ENCODE measurements at regions not wholly inside any gene's neighbourhood (a gene's known extent, or its start where the extent isn't known, plus 50 kb on each side); places are given as distances from the start of the nearest gene placed in this dataset.

DNA sequence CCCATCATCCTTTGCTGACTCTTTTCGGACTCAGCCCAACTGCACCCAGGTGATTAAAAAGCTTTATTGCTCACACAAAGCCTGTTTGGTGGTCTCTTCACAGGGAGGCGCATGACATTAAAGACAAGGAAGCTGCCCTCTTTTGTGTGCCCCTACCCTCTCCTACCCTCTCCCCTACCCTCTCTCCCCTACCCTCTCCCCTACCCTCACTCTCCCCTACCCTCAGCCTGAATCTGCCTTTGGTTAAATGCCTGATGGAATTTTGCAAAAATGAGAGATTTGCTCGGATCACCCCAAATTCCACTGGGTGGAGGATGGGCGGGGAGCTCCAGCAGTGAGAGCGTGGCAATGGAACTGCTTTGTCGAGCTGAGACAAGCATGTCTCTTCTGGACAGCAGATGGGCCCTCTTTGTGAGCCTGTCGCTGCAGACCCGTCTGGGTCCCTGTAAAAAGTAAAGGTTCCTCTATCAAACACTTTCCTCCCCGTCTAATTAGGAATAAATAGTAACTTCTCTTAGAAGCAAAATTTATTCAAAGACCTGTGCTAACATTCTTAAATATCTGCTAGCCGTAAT lies 76.4 kb upstream of the MLN start:
- TF ChIP-seq, protein P1, sequence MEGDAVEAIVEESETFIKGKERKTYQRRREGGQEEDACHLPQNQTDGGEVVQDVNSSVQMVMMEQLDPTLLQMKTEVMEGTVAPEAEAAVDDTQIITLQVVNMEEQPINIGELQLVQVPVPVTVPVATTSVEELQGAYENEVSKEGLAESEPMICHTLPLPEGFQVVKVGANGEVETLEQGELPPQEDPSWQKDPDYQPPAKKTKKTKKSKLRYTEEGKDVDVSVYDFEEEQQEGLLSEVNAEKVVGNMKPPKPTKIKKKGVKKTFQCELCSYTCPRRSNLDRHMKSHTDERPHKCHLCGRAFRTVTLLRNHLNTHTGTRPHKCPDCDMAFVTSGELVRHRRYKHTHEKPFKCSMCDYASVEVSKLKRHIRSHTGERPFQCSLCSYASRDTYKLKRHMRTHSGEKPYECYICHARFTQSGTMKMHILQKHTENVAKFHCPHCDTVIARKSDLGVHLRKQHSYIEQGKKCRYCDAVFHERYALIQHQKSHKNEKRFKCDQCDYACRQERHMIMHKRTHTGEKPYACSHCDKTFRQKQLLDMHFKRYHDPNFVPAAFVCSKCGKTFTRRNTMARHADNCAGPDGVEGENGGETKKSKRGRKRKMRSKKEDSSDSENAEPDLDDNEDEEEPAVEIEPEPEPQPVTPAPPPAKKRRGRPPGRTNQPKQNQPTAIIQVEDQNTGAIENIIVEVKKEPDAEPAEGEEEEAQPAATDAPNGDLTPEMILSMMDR (IDR thresholded peaks at IDR 0.05; ENCODE audit: insufficient read depth, low read length, severe bottlenecking), result no peak
- DNase-seq (ENCODE audit: low read depth) (no peak), FAIRE-seq (no peak)
- H3K27me3 ChIP-seq (ENCODE audit: control insufficient read depth, insufficient read depth, low read length), result no peaks in the 10 kb centered on the region
- H3K36me3 ChIP-seq (ENCODE audit: control insufficient read depth, insufficient read depth, low read length), result no peaks in the 10 kb centered on the region
- no peak overlapping the region for H3K4me3 ChIP-seq (ENCODE audit: low read depth, low read length)

DNA sequence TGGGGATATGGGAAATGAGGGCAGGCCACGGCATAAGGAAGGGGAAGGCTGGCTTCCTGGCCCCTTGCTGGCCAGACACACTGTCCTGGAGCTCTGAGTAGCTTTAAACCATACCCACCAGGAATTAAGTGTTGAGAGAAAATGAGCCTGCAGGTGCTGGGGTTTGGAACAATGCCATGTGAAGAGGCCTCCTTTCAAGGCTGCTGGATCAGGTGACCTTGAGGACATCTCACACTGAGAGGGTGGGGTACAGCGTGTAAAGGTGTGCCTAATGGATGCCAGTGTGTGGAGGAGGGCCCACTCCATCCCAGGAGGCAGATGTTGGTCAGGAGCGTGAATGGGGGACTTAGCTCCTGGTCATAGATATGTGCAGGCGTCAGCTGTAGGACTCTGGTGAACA lies 74.8 kb upstream of the MLN start:
- no peaks in the 10 kb centered on the region for H3K36me3 ChIP-seq (ENCODE audit: control insufficient read depth, insufficient read depth, low read length)
- DNase-seq (ENCODE audit: low read depth) (no peak), FAIRE-seq (no peak)
- peaks cover 2% of the 10 kb centered on the region for H3K27me3 ChIP-seq (ENCODE audit: control insufficient read depth, insufficient read depth, low read length)
- TF ChIP-seq, protein P1 (IDR thresholded peaks at IDR 0.05; ENCODE audit: insufficient read depth, low read length, severe bottlenecking), result no peak
- no peak overlapping the region for H3K4me3 ChIP-seq (ENCODE audit: low read depth, low read length)

DNA sequence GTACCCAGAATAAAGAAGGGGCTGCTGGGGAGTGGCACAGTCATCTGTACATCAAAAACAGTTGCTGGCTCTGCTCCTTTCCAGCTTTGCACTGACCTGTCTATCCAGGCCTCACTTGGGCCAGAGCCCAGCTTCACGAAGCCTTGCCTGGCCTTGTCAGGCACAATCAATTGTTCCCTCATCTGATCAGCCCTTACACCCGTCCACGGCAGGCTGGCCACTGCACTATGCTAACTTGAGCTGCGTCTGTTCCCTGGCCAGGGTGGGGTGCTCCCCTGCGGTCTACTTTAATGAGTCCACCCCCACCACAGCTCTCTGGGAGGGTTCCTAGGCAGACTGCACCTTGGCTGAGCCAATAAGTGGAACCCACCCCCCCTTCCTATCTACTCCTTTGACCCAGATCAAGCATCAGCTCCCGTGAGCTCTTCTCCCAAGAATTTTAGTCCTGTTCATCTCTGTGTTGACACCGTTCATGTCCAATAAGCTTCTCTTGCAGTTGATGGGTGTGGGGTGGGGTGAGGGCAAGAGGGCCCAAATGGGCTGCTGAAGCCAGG lies 74.3 kb upstream of the MLN start:
- Histone ChIP-seq H3K36me3 (ENCODE audit: control insufficient read depth, insufficient read depth, low read length) (no peaks in the 10 kb centered on the region), H3K4me3 (ENCODE audit: low read depth, low read length) (no peak overlapping the region), H3K27me3 (ENCODE audit: control insufficient read depth, insufficient read depth, low read length) (peaks cover 2% of the 10 kb centered on the region)
- no peak for DNase-seq (ENCODE audit: low read depth)
- TF ChIP-seq, protein P1 (IDR thresholded peaks at IDR 0.05; ENCODE audit: insufficient read depth, low read length, severe bottlenecking), result no peak
- FAIRE-seq, result peak; percentile 23

DNA sequence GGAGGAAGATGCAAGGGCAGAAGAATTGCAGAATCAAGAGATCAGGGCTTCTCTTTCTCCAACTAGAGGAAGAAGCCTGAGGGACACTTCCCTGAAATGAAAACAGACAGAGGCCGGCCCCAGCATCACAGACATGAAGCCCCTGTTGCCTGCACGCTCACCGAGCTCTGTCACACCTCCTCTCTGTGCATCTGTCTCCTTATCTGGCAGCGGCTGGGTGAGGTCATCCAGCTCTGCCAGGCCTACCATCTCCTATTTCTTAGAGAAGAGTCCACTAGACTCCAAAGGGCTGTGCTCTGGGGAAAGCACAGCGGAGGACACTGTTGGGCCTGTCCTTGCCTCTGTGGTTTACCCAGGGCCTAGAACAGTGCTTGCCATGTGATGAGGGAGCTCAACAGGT lies 71.9 kb upstream of the MLN start:
- Histone ChIP-seq H3K4me3 (ENCODE audit: low read depth, low read length) (no peak overlapping the region), H3K27me3 (ENCODE audit: control insufficient read depth, insufficient read depth, low read length) (peaks cover 2% of the 10 kb centered on the region), H3K36me3 (ENCODE audit: control insufficient read depth, insufficient read depth, low read length) (no peaks in the 10 kb centered on the region)
- TF ChIP-seq, protein P1 (IDR thresholded peaks at IDR 0.05; ENCODE audit: insufficient read depth, low read length, severe bottlenecking), result no peak
- no peak for FAIRE-seq
- no peak for DNase-seq (ENCODE audit: low read depth)

DNA sequence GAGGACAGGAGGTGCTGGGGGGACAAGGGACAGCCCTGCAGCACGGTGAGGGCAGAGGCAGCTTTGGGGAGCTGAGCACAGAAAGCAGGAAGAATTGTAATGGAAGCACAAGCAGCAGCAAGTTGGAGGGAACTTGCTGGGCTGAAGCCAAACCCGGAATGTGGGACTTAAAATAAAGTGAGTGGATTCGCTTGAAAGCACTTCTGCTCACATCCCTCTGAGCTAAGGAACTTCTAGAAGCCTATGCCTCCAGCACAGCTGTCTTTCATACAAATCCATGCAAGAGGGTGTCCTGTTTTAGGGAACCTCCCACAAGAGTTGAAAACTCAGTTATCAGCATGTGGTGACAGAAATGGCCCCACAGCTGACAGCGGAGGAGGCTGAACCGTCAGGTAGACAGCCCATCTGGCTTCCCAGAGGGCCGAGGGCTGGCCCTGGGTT lies 71.4 kb upstream of the MLN start:
- FAIRE-seq (no peak), DNase-seq (ENCODE audit: low read depth) (no peak)
- TF ChIP-seq, protein P1 (IDR thresholded peaks at IDR 0.05; ENCODE audit: insufficient read depth, low read length, severe bottlenecking), result no peak
- no peaks in the 10 kb centered on the region for H3K36me3 ChIP-seq (ENCODE audit: control insufficient read depth, insufficient read depth, low read length)
- H3K27me3 ChIP-seq (ENCODE audit: control insufficient read depth, insufficient read depth, low read length), result peaks cover 2% of the 10 kb centered on the region
- H3K4me3 ChIP-seq (ENCODE audit: low read depth, low read length), result no peak overlapping the region

Measured in bronchial epithelial cell (primary cell).